ENCODE measurements at regions not wholly inside any gene's neighbourhood (a gene's known extent, or its start where the extent isn't known, plus 50 kb on each side); places are given as distances from the start of the nearest gene placed in this dataset.

DNA sequence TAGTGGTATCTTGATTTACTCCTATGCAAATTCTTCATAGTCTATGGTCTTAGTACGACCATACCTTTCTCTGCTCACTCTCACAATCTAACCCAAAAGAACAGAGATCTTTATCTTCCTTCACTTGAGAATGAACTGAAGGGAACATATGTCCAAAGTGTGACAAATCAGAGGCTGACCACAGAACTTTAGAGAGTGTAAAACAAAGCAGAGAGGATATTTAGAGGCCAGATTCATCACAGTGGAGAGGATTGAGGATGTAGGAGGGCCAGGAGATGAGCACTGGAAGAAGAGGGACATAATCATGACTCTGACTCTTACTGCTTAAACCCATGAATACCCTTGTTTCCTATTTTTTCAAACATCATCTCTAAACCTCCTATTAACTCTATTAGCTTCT lies 935.3 kb upstream of the PHF14 start:
- TF ChIP-seq, protein P1, sequence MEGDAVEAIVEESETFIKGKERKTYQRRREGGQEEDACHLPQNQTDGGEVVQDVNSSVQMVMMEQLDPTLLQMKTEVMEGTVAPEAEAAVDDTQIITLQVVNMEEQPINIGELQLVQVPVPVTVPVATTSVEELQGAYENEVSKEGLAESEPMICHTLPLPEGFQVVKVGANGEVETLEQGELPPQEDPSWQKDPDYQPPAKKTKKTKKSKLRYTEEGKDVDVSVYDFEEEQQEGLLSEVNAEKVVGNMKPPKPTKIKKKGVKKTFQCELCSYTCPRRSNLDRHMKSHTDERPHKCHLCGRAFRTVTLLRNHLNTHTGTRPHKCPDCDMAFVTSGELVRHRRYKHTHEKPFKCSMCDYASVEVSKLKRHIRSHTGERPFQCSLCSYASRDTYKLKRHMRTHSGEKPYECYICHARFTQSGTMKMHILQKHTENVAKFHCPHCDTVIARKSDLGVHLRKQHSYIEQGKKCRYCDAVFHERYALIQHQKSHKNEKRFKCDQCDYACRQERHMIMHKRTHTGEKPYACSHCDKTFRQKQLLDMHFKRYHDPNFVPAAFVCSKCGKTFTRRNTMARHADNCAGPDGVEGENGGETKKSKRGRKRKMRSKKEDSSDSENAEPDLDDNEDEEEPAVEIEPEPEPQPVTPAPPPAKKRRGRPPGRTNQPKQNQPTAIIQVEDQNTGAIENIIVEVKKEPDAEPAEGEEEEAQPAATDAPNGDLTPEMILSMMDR (IDR thresholded peaks at IDR 0.05; ENCODE audit: low read length), result no peak
- TF ChIP-seq EZH2phosphoT487 (IDR thresholded peaks at IDR 0.05; ENCODE audit: low read length) (no peak), EZH2 (optimal IDR thresholded peaks at IDR 0.05; ENCODE audit: low read depth, low read length) (no peak)

Measured in MM.1S (cell line).